BE2C (cell line): ENCODE measurements at regions not wholly inside any gene's neighbourhood (a gene's known extent, or its start where the extent isn't known, plus 50 kb on each side); places are given as distances from the start of the nearest gene placed in this dataset.

Experiments used
- DNase-seq: peaks from one replicate; pipeline ENCODE4 v3.0.0-alpha.2; 2020
- H3K27me3 ChIP-seq: fragments of 250-450 bp; sonication (Bioruptor Pico); 2 replicates; pipeline ENCODE4 v1.5.1; 2020; ENCODE audit warnings: mild to moderate bottlenecking
- H3K36me3 ChIP-seq: fragments of 250-450 bp; sonication (Bioruptor Pico); 2 replicates; pipeline ENCODE4 v1.5.1; 2020; ENCODE audit warnings: mild to moderate bottlenecking
- H3K4me1 ChIP-seq: fragments of 250-450 bp; sonication (Bioruptor Pico); 2 replicates; pipeline ENCODE4 v1.5.1; 2020
- H3K4me3 ChIP-seq: 2 replicates; pipeline ENCODE4 v1.5.1; 2011; ENCODE audit warnings: low read depth, low read length
- H3K9me3 ChIP-seq: fragments of 250-450 bp; sonication (Bioruptor Pico); 2 replicates; pipeline ENCODE4 v1.5.1; 2020
- CTCF ChIP-seq: IDR thresholded peaks from 2 replicates; pipeline ENCODE4 v1.5.1; 2012; ENCODE audit warnings: mild to moderate bottlenecking, low read depth, low read length

GRCh38 chr10:100623521-100624230 is 87.9 kb downstream of the HIF1AN start:
- no peak for DNase-seq
- Histone ChIP-seq H3K36me3 (no peaks in the 10 kb centered on the region), H3K4me3 (no peak overlapping the region), H3K27me3 (peaks cover 18% of the 10 kb centered on the region; the same call in 1 of the 2 replicates), H3K9me3 (no peaks in the 10 kb centered on the region), H3K4me1 (no peaks in the 10 kb centered on the region)
- no peak for TF ChIP-seq CTCF

GRCh38 chr10:100624298-100624697 is 88.6 kb downstream of the HIF1AN start:
- H3K4me3 ChIP-seq: no peak overlapping the region
- no peak for TF ChIP-seq CTCF
- no peak for DNase-seq
- peaks cover 18% of the 10 kb centered on the region; the same call in 1 of the 2 replicates for H3K27me3 ChIP-seq
- H3K4me1 ChIP-seq: no peaks in the 10 kb centered on the region
- no peaks in the 10 kb centered on the region for H3K9me3 ChIP-seq
- no peaks in the 10 kb centered on the region for H3K36me3 ChIP-seq

- no peak overlapping the region for H3K4me3 ChIP-seq
- peaks cover 10% of the 10 kb centered on the region; the same call in 1 of the 2 replicates for H3K27me3 ChIP-seq
- no peaks in the 10 kb centered on the region for H3K4me1 ChIP-seq
- H3K9me3 ChIP-seq: no peaks in the 10 kb centered on the region
- no peak for DNase-seq
- no peaks in the 10 kb centered on the region for H3K36me3 ChIP-seq
- TF ChIP-seq CTCF: no peak
Observed at GRCh38 chr10:100625816-100626215, 90.1 kb downstream of the HIF1AN start.

GRCh38 chr10:100628061-100628460 is 92.3 kb downstream of the HIF1AN start:
- H3K4me3 ChIP-seq: no peak overlapping the region
- H3K36me3 ChIP-seq: no peaks in the 10 kb centered on the region
- peaks cover 3% of the 10 kb centered on the region; the same call in 1 of the 2 replicates for H3K27me3 ChIP-seq
- TF ChIP-seq CTCF: no peak
- DNase-seq: no peak
- H3K4me1 ChIP-seq: no peaks in the 10 kb centered on the region
- no peaks in the 10 kb centered on the region for H3K9me3 ChIP-seq

- no peaks in the 10 kb centered on the region for H3K27me3 ChIP-seq
- no peak for DNase-seq
- no peaks in the 10 kb centered on the region for H3K36me3 ChIP-seq
- no peaks in the 10 kb centered on the region for H3K9me3 ChIP-seq
- no peaks in the 10 kb centered on the region for H3K4me1 ChIP-seq
- no peak overlapping the region for H3K4me3 ChIP-seq
- TF ChIP-seq CTCF: no peak
Observed at GRCh38 chr10:100631192-100631591, 95.4 kb downstream of the HIF1AN start.

GRCh38 chr10:100632027-100632426 is 96.3 kb downstream of the HIF1AN start:
- no peak for DNase-seq
- H3K27me3 ChIP-seq: no peaks in the 10 kb centered on the region
- no peak for TF ChIP-seq CTCF

More at GRCh38 chr10:100632027-100632426, 96.3 kb downstream of the HIF1AN start:
- Histone ChIP-seq H3K9me3 (no peaks in the 10 kb centered on the region), H3K4me3 (no peak overlapping the region), H3K4me1 (no peaks in the 10 kb centered on the region), H3K36me3 (no peaks in the 10 kb centered on the region)
